Adrenal gland (tissue), 9 donors: ENCODE measurements at regions not wholly inside any gene's neighbourhood (a gene's known extent, or its start where the extent isn't known, plus 50 kb on each side); places are given as distances from the start of the nearest gene placed in this dataset.

Experiments used
- DNase-seq, 7 donors: peaks; one replicate each; pipeline ENCODE4 v3.0.0-alpha.2; 2019 to 2020
- H3K27ac ChIP-seq, 5 donors: fragments of 200-600 bp; sonication (generic) in 4 of 5; 1 replicate in 3 of 5; 2 replicates in 2 of 5; pipeline versions ENCODE4 v1.5.1 to v1.8.0; 2016 to 2020; ENCODE audit warnings: mild to moderate bottlenecking in 1 of 5
- H3K27me3 ChIP-seq: fragments of 200-600 bp; 2 replicates; pipeline ENCODE4 v1.8.0; 2021
- H3K36me3 ChIP-seq, 2 donors: fragments of 200-600 bp; replicated peaks in 1 of 2; 1 replicate in 1 of 2; 2 replicates in 1 of 2; pipeline versions ENCODE4 v1.5.1 to v1.8.0; 2018 to 2022
- H3K4me1 ChIP-seq, 2 donors: fragments of 200-600 bp; replicated peaks in 1 of 2; 1 replicate in 1 of 2; 2 replicates in 1 of 2; pipeline versions ENCODE4 v1.5.1 to v1.8.0; 2018 to 2021
- H3K4me3 ChIP-seq, 4 donors: fragments of 200-600 bp; sonication (generic) in 3 of 4; one replicate each; pipeline ENCODE4 v1.5.1; 2016 to 2018
- H3K9me3 ChIP-seq, 3 donors: fragments of 200-600 bp; sonication (generic) in 1 of 3; replicated peaks in 1 of 3; 1 replicate in 2 of 3; 2 replicates in 1 of 3; pipeline versions ENCODE4 v1.5.1 to v1.8.0; 2016 to 2021
- POLR2A ChIP-seq, 2 donors: fragments of 450-650 bp; IDR thresholded peaks; one replicate each; pipeline ENCODE4 v1.6.1; 2017; ENCODE audit warnings: antibody characterized with exemption in 2 of 2, mild to moderate bottlenecking in 2 of 2, moderate library complexity in 1 of 2
- WGBS, 4 donors: extraction: QIAGEN DNeasy Blood & Tissue Kit in 2 of 4; methylation state at CpG; one replicate each; pipeline versions ENCODE4 v1.1.5 to v1.1.7; 2013 to 2017; 5-methylcytosine and 5-hydroxymethylcytosine counted together
- intact Hi-C, 2 donors: fragments of 100-400 bp; cut with DNase I; formaldehyde crosslinking; loops; one replicate each; pipeline versions ENCODE4 v1.14.1 to v1.15.0; 2022 to 2023
- TF ChIP-seq, protein P1 (sequence below), 6 experiments: fragments of 450-650 bp in 4 of 6; fragments of 200-600 bp in 2 of 6; sonication (generic) in 1 of 6; IDR thresholded peaks; 1 replicate in 5 of 6; 2 replicates in 1 of 6; pipeline versions ENCODE4 v1.5.1 to v1.8.0; 2016 to 2021; ENCODE audit warnings: antibody characterized with exemption in 6 of 6, mild to moderate bottlenecking in 2 of 6, moderate library complexity in 1 of 6
- donor health status: healthy with polysubstance abuse.
- donor health status: Bipolar disorder and iron deficiency.
- donor health status: DM: yes; HTN: yes; CAD: no.
- donor health status: DM: no; HTN: no; CAD: no.
- donor health status: DM: no; HTN: no; CAD: no.

DNA sequence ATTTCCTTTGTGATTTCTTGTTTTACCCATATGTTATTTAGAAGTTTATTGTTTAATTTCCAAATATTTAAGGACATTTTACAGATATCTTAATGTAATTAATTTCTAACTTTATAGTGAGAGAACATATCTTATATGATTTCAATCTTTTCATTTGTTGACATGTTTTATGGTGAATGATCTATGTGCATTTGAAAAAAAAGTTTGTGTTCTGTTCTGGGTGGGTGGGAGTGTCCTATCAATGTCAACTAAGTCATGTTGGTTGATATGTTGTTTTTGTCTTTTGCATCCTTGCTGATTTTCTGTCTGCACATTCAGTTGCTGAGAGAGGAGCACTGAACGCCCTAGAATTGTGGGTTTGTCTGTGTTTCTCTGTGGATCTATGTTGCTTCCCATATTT is 50.3 kb upstream of the CBFA2T3 start:
- DNase-seq: no peak
- TF ChIP-seq POLR2A (IDR thresholded peaks at IDR 0.05): no peak
- TF ChIP-seq, protein P1, sequence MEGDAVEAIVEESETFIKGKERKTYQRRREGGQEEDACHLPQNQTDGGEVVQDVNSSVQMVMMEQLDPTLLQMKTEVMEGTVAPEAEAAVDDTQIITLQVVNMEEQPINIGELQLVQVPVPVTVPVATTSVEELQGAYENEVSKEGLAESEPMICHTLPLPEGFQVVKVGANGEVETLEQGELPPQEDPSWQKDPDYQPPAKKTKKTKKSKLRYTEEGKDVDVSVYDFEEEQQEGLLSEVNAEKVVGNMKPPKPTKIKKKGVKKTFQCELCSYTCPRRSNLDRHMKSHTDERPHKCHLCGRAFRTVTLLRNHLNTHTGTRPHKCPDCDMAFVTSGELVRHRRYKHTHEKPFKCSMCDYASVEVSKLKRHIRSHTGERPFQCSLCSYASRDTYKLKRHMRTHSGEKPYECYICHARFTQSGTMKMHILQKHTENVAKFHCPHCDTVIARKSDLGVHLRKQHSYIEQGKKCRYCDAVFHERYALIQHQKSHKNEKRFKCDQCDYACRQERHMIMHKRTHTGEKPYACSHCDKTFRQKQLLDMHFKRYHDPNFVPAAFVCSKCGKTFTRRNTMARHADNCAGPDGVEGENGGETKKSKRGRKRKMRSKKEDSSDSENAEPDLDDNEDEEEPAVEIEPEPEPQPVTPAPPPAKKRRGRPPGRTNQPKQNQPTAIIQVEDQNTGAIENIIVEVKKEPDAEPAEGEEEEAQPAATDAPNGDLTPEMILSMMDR (IDR thresholded peaks at IDR 0.05): no peak
- Histone ChIP-seq H3K36me3 (no peaks in the 10 kb centered on the region), H3K4me3 (no peak overlapping the region), H3K27me3 (peaks cover 12% of the 10 kb centered on the region), H3K9me3 (no peaks in the 10 kb centered on the region), H3K4me1 (no peaks in the 10 kb centered on the region), H3K27ac (no peak overlapping the region)
- 57 to 74% (median 68%) methylated on average over 1 of the region's 1 CpG for WGBS, 4 donors
- intact Hi-C loops: no loop called here

DNA sequence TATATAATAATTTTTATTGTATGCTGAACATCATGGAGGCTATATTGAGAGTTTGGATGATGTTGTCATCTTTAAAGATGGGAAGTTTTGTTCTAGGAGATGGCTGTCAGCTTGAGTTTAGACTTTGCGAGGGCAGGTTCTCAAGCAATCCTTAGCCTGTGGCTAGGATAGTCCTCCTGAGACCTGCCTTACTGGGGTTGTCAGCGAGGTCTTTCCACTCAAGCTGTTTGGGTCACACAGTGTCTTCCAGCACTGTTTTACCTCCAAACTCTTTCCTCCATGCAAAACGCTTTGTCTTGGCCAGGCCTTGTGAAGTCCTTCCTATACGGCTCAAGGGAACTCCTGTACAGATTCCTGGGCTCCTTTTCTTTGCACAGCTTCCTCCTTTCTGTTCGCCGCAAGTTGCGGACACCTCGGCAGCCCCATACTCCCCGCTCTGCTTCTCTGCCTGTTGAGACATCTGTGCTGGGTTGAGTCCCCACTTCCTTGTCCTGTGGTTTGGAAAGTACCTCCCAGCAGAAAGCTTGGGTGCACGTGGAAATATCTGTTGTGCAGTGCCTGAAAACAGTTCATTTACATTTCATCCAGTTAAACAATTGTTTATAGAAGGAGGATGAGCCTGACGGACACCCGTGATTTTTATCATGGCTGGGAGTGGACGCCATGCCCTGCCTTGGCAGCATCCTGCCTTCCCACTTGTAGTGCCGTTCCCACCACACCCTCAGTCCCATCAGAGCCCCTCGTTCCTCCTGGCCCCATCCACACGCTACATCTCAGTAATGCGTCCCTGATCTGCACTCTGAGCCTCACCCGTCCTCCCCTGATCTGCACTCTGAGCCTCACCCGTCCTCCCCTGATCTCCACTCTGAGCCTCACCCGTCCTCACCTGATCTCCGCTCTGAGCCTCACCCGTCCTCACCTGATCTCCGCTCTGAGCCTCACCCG is 55.0 kb upstream of the CBFA2T3 start:
- DNase-seq: peak in 5 of 7 donors; percentile 28 to 57 (median 42)
- TF ChIP-seq, protein P1 (IDR thresholded peaks at IDR 0.05): no peak
- no peak for TF ChIP-seq POLR2A (IDR thresholded peaks at IDR 0.05)
- no peaks in the 10 kb centered on the region for H3K4me1 ChIP-seq
- intact Hi-C loops: no loop called here
- no peaks in the 10 kb centered on the region for H3K9me3 ChIP-seq
- no peaks in the 10 kb centered on the region for H3K36me3 ChIP-seq
- WGBS, 4 donors: 64 to 76% (median 74%) methylated on average over 24 of the region's 24 CpGs
- H3K27me3 ChIP-seq: peaks cover 12% of the 10 kb centered on the region
- no peak overlapping the region for H3K4me3 ChIP-seq
- no peak overlapping the region for H3K27ac ChIP-seq

DNA sequence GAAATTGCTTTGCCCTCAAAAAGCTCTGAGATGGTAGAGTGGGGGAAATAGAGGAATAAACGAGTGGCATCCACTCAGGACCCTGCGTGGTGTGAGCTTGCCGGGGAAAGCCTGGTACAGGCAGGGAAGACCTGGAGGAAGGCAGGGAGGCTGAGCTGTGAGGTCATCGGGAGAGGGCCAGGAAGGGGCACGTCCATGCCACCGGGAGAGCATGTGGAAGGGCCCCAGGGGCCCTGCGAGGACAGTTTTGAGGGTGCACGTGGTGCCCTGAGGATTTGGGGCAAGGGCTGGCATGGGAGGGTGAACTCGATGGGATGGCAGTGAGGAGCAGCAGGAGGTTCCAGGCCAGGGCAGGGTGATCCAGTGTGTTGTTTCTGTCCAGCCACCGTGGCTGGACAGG is 56.3 kb upstream of the CBFA2T3 start:
- 75 to 83% (median 77%) methylated on average over 10 of the region's 10 CpGs for WGBS, 4 donors
- Histone ChIP-seq H3K27me3 (peaks cover 18% of the 10 kb centered on the region), H3K9me3 (no peaks in the 10 kb centered on the region), H3K36me3 (no peaks in the 10 kb centered on the region), H3K4me3 (no peak overlapping the region), H3K27ac (no peak overlapping the region), H3K4me1 (no peaks in the 10 kb centered on the region)
- DNase-seq: no peak
- intact Hi-C loops: no loop called here
- no peak for TF ChIP-seq POLR2A (IDR thresholded peaks at IDR 0.05)
- TF ChIP-seq, protein P1 (IDR thresholded peaks at IDR 0.05): no peak

DNA sequence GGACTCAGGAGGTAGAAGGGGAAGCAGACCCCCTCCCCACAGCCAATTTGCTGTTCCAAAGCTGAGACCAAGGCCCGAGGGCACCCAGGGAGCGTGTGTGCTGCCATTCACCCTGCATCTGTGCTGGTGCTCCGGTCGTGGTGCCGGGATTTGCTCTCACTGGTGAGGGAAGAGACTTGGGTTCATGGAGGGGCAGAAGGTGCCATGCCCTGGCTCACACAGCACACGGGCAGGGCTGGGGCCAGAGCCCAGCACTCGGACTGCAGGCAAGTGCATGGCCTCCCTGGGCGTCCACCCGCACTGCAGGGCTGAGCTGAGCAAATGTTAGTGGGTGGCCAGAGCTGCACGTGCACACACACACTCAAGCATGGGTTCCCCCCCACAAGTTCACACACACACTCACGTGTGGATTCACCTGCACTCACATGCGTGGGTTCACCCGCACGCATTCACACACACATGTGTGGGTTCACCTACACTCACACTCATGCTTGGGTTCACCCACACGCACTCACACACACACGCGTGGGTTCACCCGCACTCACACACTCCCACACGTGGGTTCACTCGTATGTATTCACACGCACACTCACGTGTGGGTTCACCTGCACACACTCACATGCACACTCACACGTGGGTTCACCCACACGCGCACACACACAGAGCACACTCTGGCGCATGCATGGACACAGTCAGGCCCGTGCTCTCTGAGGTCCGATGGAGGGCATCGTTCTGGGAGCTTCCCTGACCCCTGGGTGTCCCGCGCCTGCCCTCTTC is 57.0 kb upstream of the CBFA2T3 start:
- Histone ChIP-seq H3K36me3 (no peaks in the 10 kb centered on the region), H3K4me1 (no peaks in the 10 kb centered on the region), H3K4me3 (no peak overlapping the region), H3K27me3 (peaks cover 18% of the 10 kb centered on the region), H3K27ac (no peak overlapping the region), H3K9me3 (no peaks in the 10 kb centered on the region)
- no peak for DNase-seq
- no peak for TF ChIP-seq POLR2A (IDR thresholded peaks at IDR 0.05)
- TF ChIP-seq, protein P1 (IDR thresholded peaks at IDR 0.05): no peak
- 80 to 87% (median 82%) methylated on average over 14 to 31 of the region's 31 CpGs for WGBS, 4 donors
- intact Hi-C loops: no loop called here
